NCI-H128 (cell line): ENCODE measurements at regions not wholly inside any gene's neighbourhood (a gene's known extent, or its start where the extent isn't known, plus 50 kb on each side); places are given as distances from the start of the nearest gene placed in this dataset.

Experiments
- DNase-seq: peaks from one replicate; lab custom pipeline; 2025; ENCODE audit not compliant: unreplicated experiment; lab: John Stamatoyannopoulos, UW

GRCh38 chr10:62625484-62625883, 179.0 kb upstream of the ADO start:
- DNase-seq = no peak

- no peak for DNase-seq
Observed at GRCh38 chr10:62626079-62626478, 178.4 kb upstream of the ADO start.

- no peak for DNase-seq
Observed at GRCh38 chr10:62626817-62627216, 177.7 kb upstream of the ADO start.

- no peak for DNase-seq
Observed at GRCh38 chr10:62627983-62628382, 176.5 kb upstream of the ADO start.

GRCh38 chr10:62631241-62631640, 173.3 kb upstream of the ADO start:
- DNase-seq = no peak

- DNase-seq = no peak
Observed at GRCh38 chr10:62632071-62632809, 172.3 kb upstream of the ADO start.

GRCh38 chr10:62633976-62634375, 170.5 kb upstream of the ADO start:
- no peak for DNase-seq

GRCh38 chr10:62634576-62634975, 169.9 kb upstream of the ADO start:
- no peak for DNase-seq

GRCh38 chr10:62635127-62635526, 169.4 kb upstream of the ADO start:
- no peak for DNase-seq

- DNase-seq = no peak
Observed at GRCh38 chr10:62636825-62637248, 167.7 kb upstream of the ADO start.

- DNase-seq = no peak
Observed at GRCh38 chr10:62637249-62638061, 167.1 kb upstream of the ADO start.

GRCh38 chr10:62638062-62638477, 166.4 kb upstream of the ADO start:
- no peak for DNase-seq

GRCh38 chr10:62639144-62639543, 165.4 kb upstream of the ADO start:
- no peak for DNase-seq

- no peak for DNase-seq
Observed at GRCh38 chr10:62640411-62640810, 164.1 kb upstream of the ADO start.

- no peak for DNase-seq
Observed at GRCh38 chr10:62643606-62644587, 160.6 kb upstream of the ADO start.

GRCh38 chr10:62647375-62648092, 157.0 kb upstream of the ADO start:
- no peak for DNase-seq

- no peak for DNase-seq
Observed at GRCh38 chr10:62648921-62649320, 155.6 kb upstream of the ADO start.

- DNase-seq = no peak
Observed at GRCh38 chr10:62650411-62650810, 154.1 kb upstream of the ADO start.

GRCh38 chr10:62651341-62651740, 153.2 kb upstream of the ADO start:
- no peak for DNase-seq

- no peak for DNase-seq
Observed at GRCh38 chr10:62652114-62652513, 152.4 kb upstream of the ADO start.

GRCh38 chr10:62652564-62652963, 152.0 kb upstream of the ADO start:
- no peak for DNase-seq
